ENCODE measurements at regions not wholly inside any gene's neighbourhood (a gene's known extent, or its start where the extent isn't known, plus 50 kb on each side); places are given as distances from the start of the nearest gene placed in this dataset.

DNA sequence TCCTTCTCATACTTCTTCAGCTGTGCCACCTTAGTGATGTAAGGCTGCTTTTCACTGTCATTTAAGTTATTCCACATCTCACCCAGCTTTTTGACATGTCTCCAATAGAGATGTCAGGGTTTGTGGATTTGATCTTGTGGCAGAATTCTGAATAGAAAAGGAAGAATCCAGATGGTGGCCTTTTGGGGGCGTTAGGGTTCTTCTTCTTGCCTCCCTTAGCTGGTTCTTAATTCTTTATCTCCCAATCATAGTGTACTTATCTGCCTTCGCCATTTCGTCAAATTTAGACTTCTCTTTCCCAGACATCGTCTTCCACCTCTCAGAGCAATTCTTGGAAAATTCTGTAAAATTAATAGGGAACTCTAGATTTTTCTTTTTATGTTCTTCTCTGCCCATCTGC, 422.9 kb downstream of the GJA1 start:
- Histone ChIP-seq H3K4me3 (replicated peaks; ENCODE audit: insufficient read depth, low read length) (no peak overlapping the region), H3K27ac (replicated peaks) (no peak overlapping the region), H3K27me3 (ENCODE audit: insufficient read depth, poor library complexity, severe bottlenecking) (no peaks in the 10 kb centered on the region)
- TF ChIP-seq, protein P1, sequence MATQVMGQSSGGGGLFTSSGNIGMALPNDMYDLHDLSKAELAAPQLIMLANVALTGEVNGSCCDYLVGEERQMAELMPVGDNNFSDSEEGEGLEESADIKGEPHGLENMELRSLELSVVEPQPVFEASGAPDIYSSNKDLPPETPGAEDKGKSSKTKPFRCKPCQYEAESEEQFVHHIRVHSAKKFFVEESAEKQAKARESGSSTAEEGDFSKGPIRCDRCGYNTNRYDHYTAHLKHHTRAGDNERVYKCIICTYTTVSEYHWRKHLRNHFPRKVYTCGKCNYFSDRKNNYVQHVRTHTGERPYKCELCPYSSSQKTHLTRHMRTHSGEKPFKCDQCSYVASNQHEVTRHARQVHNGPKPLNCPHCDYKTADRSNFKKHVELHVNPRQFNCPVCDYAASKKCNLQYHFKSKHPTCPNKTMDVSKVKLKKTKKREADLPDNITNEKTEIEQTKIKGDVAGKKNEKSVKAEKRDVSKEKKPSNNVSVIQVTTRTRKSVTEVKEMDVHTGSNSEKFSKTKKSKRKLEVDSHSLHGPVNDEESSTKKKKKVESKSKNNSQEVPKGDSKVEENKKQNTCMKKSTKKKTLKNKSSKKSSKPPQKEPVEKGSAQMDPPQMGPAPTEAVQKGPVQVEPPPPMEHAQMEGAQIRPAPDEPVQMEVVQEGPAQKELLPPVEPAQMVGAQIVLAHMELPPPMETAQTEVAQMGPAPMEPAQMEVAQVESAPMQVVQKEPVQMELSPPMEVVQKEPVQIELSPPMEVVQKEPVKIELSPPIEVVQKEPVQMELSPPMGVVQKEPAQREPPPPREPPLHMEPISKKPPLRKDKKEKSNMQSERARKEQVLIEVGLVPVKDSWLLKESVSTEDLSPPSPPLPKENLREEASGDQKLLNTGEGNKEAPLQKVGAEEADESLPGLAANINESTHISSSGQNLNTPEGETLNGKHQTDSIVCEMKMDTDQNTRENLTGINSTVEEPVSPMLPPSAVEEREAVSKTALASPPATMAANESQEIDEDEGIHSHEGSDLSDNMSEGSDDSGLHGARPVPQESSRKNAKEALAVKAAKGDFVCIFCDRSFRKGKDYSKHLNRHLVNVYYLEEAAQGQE (IDR thresholded peaks at IDR 0.05; ENCODE audit: insufficient replicate concordance, low read depth), result no peak
- TF ChIP-seq POLR2AphosphoS5 (IDR thresholded peaks at IDR 0.05; ENCODE audit: low read depth) (no peak), SPI1 (IDR thresholded peaks at IDR 0.05; ENCODE audit: borderline replicate concordance, low read depth) (no peak), GABPA (IDR thresholded peaks at IDR 0.05; ENCODE audit: low read depth) (no peak)
- TF ChIP-seq, protein P2, sequence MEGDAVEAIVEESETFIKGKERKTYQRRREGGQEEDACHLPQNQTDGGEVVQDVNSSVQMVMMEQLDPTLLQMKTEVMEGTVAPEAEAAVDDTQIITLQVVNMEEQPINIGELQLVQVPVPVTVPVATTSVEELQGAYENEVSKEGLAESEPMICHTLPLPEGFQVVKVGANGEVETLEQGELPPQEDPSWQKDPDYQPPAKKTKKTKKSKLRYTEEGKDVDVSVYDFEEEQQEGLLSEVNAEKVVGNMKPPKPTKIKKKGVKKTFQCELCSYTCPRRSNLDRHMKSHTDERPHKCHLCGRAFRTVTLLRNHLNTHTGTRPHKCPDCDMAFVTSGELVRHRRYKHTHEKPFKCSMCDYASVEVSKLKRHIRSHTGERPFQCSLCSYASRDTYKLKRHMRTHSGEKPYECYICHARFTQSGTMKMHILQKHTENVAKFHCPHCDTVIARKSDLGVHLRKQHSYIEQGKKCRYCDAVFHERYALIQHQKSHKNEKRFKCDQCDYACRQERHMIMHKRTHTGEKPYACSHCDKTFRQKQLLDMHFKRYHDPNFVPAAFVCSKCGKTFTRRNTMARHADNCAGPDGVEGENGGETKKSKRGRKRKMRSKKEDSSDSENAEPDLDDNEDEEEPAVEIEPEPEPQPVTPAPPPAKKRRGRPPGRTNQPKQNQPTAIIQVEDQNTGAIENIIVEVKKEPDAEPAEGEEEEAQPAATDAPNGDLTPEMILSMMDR (IDR thresholded peaks at IDR 0.05; ENCODE audit: insufficient read depth, low read length), result no peak
- no peak for DNase-seq (ENCODE audit: low read depth in 1 of 2, low spot score in 1 of 2)

DNA sequence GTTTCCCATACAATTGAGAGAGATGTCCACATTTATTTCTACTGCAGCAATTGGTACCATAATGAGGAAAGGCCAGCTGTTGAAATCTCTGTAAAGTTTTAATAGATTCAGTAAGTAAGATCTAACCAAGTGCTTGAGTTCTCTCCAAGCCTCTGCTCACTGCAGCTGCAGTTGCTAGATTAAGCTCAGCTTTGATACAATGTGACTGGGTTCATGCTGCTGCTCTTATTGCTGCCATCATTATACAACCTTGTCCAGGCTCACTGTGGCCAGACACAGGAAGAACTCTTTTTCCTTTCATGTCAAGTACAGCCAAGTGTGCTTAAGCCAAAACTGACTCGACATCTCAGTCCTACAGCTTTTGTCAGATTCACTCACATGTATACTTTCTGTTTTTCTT, 423.5 kb downstream of the GJA1 start:
- Histone ChIP-seq H3K27me3 (ENCODE audit: insufficient read depth, poor library complexity, severe bottlenecking) (no peaks in the 10 kb centered on the region), H3K27ac (replicated peaks) (no peak overlapping the region), H3K4me3 (replicated peaks; ENCODE audit: insufficient read depth, low read length) (no peak overlapping the region)
- no peak for TF ChIP-seq POLR2AphosphoS5 (IDR thresholded peaks at IDR 0.05; ENCODE audit: low read depth)
- no peak for TF ChIP-seq SPI1 (IDR thresholded peaks at IDR 0.05; ENCODE audit: borderline replicate concordance, low read depth)
- TF ChIP-seq, protein P2 (IDR thresholded peaks at IDR 0.05; ENCODE audit: insufficient read depth, low read length), result no peak
- TF ChIP-seq GABPA (IDR thresholded peaks at IDR 0.05; ENCODE audit: low read depth), result no peak
- TF ChIP-seq, protein P1 (IDR thresholded peaks at IDR 0.05; ENCODE audit: insufficient replicate concordance, low read depth), result no peak
- no peak for DNase-seq (ENCODE audit: low read depth in 1 of 2, low spot score in 1 of 2)

DNA sequence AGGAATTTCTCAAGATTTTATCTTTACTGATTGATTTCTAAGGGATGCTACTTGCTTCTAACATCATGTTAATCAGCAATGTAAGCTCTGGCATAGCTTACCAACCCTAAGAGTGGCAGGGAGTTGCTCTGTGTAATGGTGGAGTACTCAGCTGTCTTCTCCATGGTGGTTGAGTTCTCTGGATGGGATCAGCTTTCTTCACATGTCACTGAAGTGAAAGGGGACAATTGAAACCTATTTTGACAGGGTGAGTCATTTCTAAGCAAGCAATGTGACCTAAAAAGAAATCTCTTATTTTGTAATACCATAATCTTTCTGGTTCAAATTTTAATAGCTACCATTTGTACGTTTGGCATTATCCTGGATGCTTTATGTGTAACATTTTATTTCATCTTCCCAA, 430.4 kb downstream of the GJA1 start:
- no peak for DNase-seq (ENCODE audit: low read depth in 1 of 2, low spot score in 1 of 2)
- H3K4me3 ChIP-seq (replicated peaks; ENCODE audit: insufficient read depth, low read length), result no peak overlapping the region
- no peaks in the 10 kb centered on the region for H3K27me3 ChIP-seq (ENCODE audit: insufficient read depth, poor library complexity, severe bottlenecking)
- no peak overlapping the region for H3K27ac ChIP-seq (replicated peaks)
- TF ChIP-seq, protein P1 (IDR thresholded peaks at IDR 0.05; ENCODE audit: insufficient replicate concordance, low read depth), result no peak
- TF ChIP-seq POLR2AphosphoS5 (IDR thresholded peaks at IDR 0.05; ENCODE audit: low read depth), result no peak
- TF ChIP-seq GABPA (IDR thresholded peaks at IDR 0.05; ENCODE audit: low read depth), result no peak
- TF ChIP-seq, protein P2 (IDR thresholded peaks at IDR 0.05; ENCODE audit: insufficient read depth, low read length), result no peak
- TF ChIP-seq SPI1 (IDR thresholded peaks at IDR 0.05; ENCODE audit: borderline replicate concordance, low read depth), result no peak
